Thyroid gland (tissue), 4 donors: ENCODE measurements at regions not wholly inside any gene's neighbourhood (a gene's known extent, or its start where the extent isn't known, plus 50 kb on each side); places are given as distances from the start of the nearest gene placed in this dataset.

Experiments
- CTCF ChIP-seq, 6 experiments: fragments of 200-600 bp in 3 of 6; fragments of 450-650 bp in 3 of 6; sonication (generic) in 3 of 6; IDR thresholded peaks; one replicate each; pipeline ENCODE4 v1.5.1; 2016 to 2019; ENCODE audit warnings: antibody characterized with exemption in 6 of 6, mild to moderate bottlenecking in 2 of 6, inconsistent platforms in 1 of 6, moderate library complexity in 1 of 6
- POLR2A ChIP-seq, 2 donors: fragments of 450-650 bp; IDR thresholded peaks; one replicate each; pipeline ENCODE4 v1.6.1; 2017; ENCODE audit warnings: antibody characterized with exemption in 2 of 2, mild to moderate bottlenecking in 2 of 2, moderate library complexity in 1 of 2

DNA sequence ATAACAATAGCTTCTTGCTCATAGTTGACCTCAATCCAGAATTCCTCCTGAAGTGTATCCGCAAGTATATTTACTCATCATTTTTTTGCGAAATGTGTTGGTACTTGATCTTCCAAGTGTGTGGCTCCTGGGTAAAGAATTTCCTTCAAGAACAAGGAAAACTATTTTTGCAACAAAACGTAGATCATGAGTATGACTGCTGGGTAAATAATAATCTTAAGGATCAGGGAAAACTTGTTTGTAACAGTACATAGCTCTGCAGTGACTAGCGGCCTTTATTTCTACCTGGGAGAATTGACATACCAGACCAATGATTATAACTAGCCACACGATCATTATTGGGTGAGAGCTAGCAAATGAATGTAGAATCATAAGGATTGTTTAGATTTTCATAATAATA lies 1311.7 kb downstream of the ARAP2 start:
- TF ChIP-seq CTCF (IDR thresholded peaks at IDR 0.05) (no peak), POLR2A (IDR thresholded peaks at IDR 0.05) (no peak)
